Activated T-helper 1 cell treated with anti-CD3 and anti-CD28 coated beads, Interleukin-12 subunit alpha, Interleukin-12 subunit beta, Interleukin-2, Interleukin-4 antibody, amounts not matched to agents 30 ng/mL and 10 ng/mL and 1 ng/mL, durations not matched to agents 14 hours and 24 hours and 36 hours (primary cell): ENCODE measurements at regions not wholly inside any gene's neighbourhood (a gene's known extent, or its start where the extent isn't known, plus 50 kb on each side); places are given as distances from the start of the nearest gene placed in this dataset.

Experiments
- DNase-seq: peaks from one replicate; pipeline ENCODE4 v3.0.0; 2021; ENCODE audit warnings: low spot score
- H3K27ac Mint-ChIP-seq: one replicate; pipeline ENCODE4 v1.8.0; 2021; ENCODE audit warnings: mild to moderate bottlenecking, mixed read lengths
- H3K27me3 Mint-ChIP-seq: one replicate; pipeline ENCODE4 v1.8.0; 2022; ENCODE audit warnings: mild to moderate bottlenecking, moderate library complexity, mixed read lengths; ENCODE audit not compliant: insufficient read depth
- H3K36me3 Mint-ChIP-seq: one replicate; pipeline ENCODE4 v1.8.0; 2021; ENCODE audit warnings: low read depth, mixed read lengths
- H3K4me1 Mint-ChIP-seq: one replicate; pipeline ENCODE4 v1.8.0; 2021; ENCODE audit warnings: low read depth, mixed read lengths
- H3K4me3 Mint-ChIP-seq: one replicate; pipeline ENCODE4 v1.8.0; 2021; ENCODE audit warnings: mild to moderate bottlenecking, moderate library complexity, mixed read lengths
- H3K9me3 Mint-ChIP-seq: one replicate; pipeline ENCODE4 v1.8.0; 2021; ENCODE audit warnings: mixed read lengths
- intact Hi-C: fragments of 100-400 bp; cut with micrococcal nuclease; formaldehyde crosslinking; loops from one replicate; pipeline ENCODE4 v1.15.1; 2024

GRCh38 chr10:3534433-3534832, 250.6 kb downstream of the KLF6 start:
- no peak overlapping the region for H3K27ac Mint-ChIP-seq
- intact Hi-C loops: no loop called here
- no peaks in the 10 kb centered on the region for H3K36me3 Mint-ChIP-seq
- H3K4me1 Mint-ChIP-seq: peaks cover 6% of the 10 kb centered on the region
- H3K27me3 Mint-ChIP-seq: peaks cover 14% of the 10 kb centered on the region
- DNase-seq: no peak
- H3K9me3 Mint-ChIP-seq: no peaks in the 10 kb centered on the region
- H3K4me3 Mint-ChIP-seq: no peak overlapping the region

GRCh38 chr10:3533296-3533695, 251.7 kb downstream of the KLF6 start:
- intact Hi-C loops: no loop called here
- H3K9me3 Mint-ChIP-seq: no peaks in the 10 kb centered on the region

GRCh38 chr10:3532644-3533043, 252.4 kb downstream of the KLF6 start:
- Mint-ChIP-seq H3K9me3 (no peaks in the 10 kb centered on the region), H3K36me3 (no peaks in the 10 kb centered on the region), H3K4me1 (no peaks in the 10 kb centered on the region), H3K27me3 (peaks cover 11% of the 10 kb centered on the region), H3K4me3 (no peak overlapping the region), H3K27ac (no peak overlapping the region)
- intact Hi-C loops: no loop called here
- DNase-seq: no peak

More at GRCh38 chr10:3533296-3533695, 251.7 kb downstream of the KLF6 start:
- no peak for DNase-seq
- Mint-ChIP-seq H3K4me3 (no peak overlapping the region), H3K27ac (no peak overlapping the region), H3K27me3 (peaks cover 14% of the 10 kb centered on the region), H3K4me1 (no peaks in the 10 kb centered on the region), H3K36me3 (no peaks in the 10 kb centered on the region)

GRCh38 chr10:3531670-3532069, 253.3 kb downstream of the KLF6 start:
- no peak for DNase-seq
- peaks cover 10% of the 10 kb centered on the region for H3K27me3 Mint-ChIP-seq
- no peaks in the 10 kb centered on the region for H3K36me3 Mint-ChIP-seq
- H3K9me3 Mint-ChIP-seq: no peaks in the 10 kb centered on the region
- no peak overlapping the region for H3K27ac Mint-ChIP-seq
- no peaks in the 10 kb centered on the region for H3K4me1 Mint-ChIP-seq
- intact Hi-C loops: no loop called here
- H3K4me3 Mint-ChIP-seq: no peak overlapping the region

- H3K27me3 Mint-ChIP-seq: peaks cover 10% of the 10 kb centered on the region
- no peaks in the 10 kb centered on the region for H3K9me3 Mint-ChIP-seq
- no peak for DNase-seq
- intact Hi-C loops: no loop called here
- H3K36me3 Mint-ChIP-seq: no peaks in the 10 kb centered on the region
- no peak overlapping the region for H3K27ac Mint-ChIP-seq
- H3K4me1 Mint-ChIP-seq: no peaks in the 10 kb centered on the region
- no peak overlapping the region for H3K4me3 Mint-ChIP-seq
Observed at GRCh38 chr10:3530783-3531645, 254.0 kb downstream of the KLF6 start.

GRCh38 chr10:3530346-3530745, 254.7 kb downstream of the KLF6 start:
- Mint-ChIP-seq H3K4me1 (no peaks in the 10 kb centered on the region), H3K27me3 (peaks cover 10% of the 10 kb centered on the region), H3K9me3 (no peaks in the 10 kb centered on the region), H3K4me3 (no peak overlapping the region), H3K36me3 (no peaks in the 10 kb centered on the region), H3K27ac (no peak overlapping the region)
- intact Hi-C loops: no loop called here
- no peak for DNase-seq

GRCh38 chr10:3529691-3530090, 255.3 kb downstream of the KLF6 start:
- intact Hi-C loops: no loop called here

GRCh38 chr10:3528823-3529403, 256.1 kb downstream of the KLF6 start:
- H3K4me1 Mint-ChIP-seq: no peaks in the 10 kb centered on the region
- no peaks in the 10 kb centered on the region for H3K36me3 Mint-ChIP-seq
- intact Hi-C loops: no loop called here
- no peak overlapping the region for H3K27ac Mint-ChIP-seq
- H3K9me3 Mint-ChIP-seq: no peaks in the 10 kb centered on the region
- H3K27me3 Mint-ChIP-seq: peaks cover 8% of the 10 kb centered on the region
- no peak overlapping the region for H3K4me3 Mint-ChIP-seq
- no peak for DNase-seq

More at GRCh38 chr10:3529691-3530090, 255.3 kb downstream of the KLF6 start:
- Mint-ChIP-seq H3K4me3 (no peak overlapping the region), H3K4me1 (no peaks in the 10 kb centered on the region), H3K9me3 (no peaks in the 10 kb centered on the region), H3K36me3 (no peaks in the 10 kb centered on the region), H3K27me3 (peaks cover 9% of the 10 kb centered on the region), H3K27ac (no peak overlapping the region)
- no peak for DNase-seq

- no peaks in the 10 kb centered on the region for H3K4me1 Mint-ChIP-seq
- H3K27me3 Mint-ChIP-seq: peaks cover 8% of the 10 kb centered on the region
- H3K9me3 Mint-ChIP-seq: no peaks in the 10 kb centered on the region
- H3K36me3 Mint-ChIP-seq: no peaks in the 10 kb centered on the region
- intact Hi-C loops: no loop called here
- H3K4me3 Mint-ChIP-seq: no peak overlapping the region
- no peak for DNase-seq
- no peak overlapping the region for H3K27ac Mint-ChIP-seq
Observed at GRCh38 chr10:3528271-3528670, 256.7 kb downstream of the KLF6 start.

- Mint-ChIP-seq H3K27ac (no peak overlapping the region), H3K9me3 (no peaks in the 10 kb centered on the region), H3K4me1 (no peaks in the 10 kb centered on the region), H3K4me3 (no peak overlapping the region), H3K27me3 (peaks cover 8% of the 10 kb centered on the region), H3K36me3 (no peaks in the 10 kb centered on the region)
- no peak for DNase-seq
- intact Hi-C loops: no loop called here
Observed at GRCh38 chr10:3527869-3528268, 257.1 kb downstream of the KLF6 start.

GRCh38 chr10:3526727-3527501, 258.1 kb downstream of the KLF6 start:
- H3K4me1 Mint-ChIP-seq: no peaks in the 10 kb centered on the region
- intact Hi-C loops: no loop called here
- DNase-seq: no peak
- H3K27me3 Mint-ChIP-seq: peaks cover 9% of the 10 kb centered on the region
- no peaks in the 10 kb centered on the region for H3K9me3 Mint-ChIP-seq
- peak overlapping the region; percentile 19 for H3K27ac Mint-ChIP-seq
- no peaks in the 10 kb centered on the region for H3K36me3 Mint-ChIP-seq
- no peak overlapping the region for H3K4me3 Mint-ChIP-seq

- no peak for DNase-seq
- Mint-ChIP-seq H3K4me3 (no peak overlapping the region), H3K27me3 (peaks cover 8% of the 10 kb centered on the region), H3K27ac (no peak overlapping the region), H3K4me1 (no peaks in the 10 kb centered on the region), H3K36me3 (no peaks in the 10 kb centered on the region), H3K9me3 (no peaks in the 10 kb centered on the region)
- intact Hi-C loops: no loop called here
Observed at GRCh38 chr10:3525832-3526449, 259.1 kb downstream of the KLF6 start.
